HEK293T (cell line): ENCODE measurements at regions not wholly inside any gene's neighbourhood (a gene's known extent, or its start where the extent isn't known, plus 50 kb on each side); places are given as distances from the start of the nearest gene placed in this dataset.

Source experiments
- FOXM1 ChIP-seq: fragments of 450-650 bp; IDR thresholded peaks from 2 replicates; pipeline ENCODE4 v1.6.1; 2017; ENCODE audit warnings: mild to moderate bottlenecking, borderline replicate concordance
- PKNOX1 ChIP-seq: fragments of 450-650 bp; IDR thresholded peaks from 2 replicates; pipeline ENCODE4 v1.6.1; 2016

GRCh38 chr9:88676644-88677043, 141.7 kb downstream of the NXNL2 start:
- no peak for TF ChIP-seq FOXM1
- no peak for TF ChIP-seq PKNOX1
